Upper lobe of left lung (tissue), 4 donors: ENCODE measurements at regions not wholly inside any gene's neighbourhood (a gene's known extent, or its start where the extent isn't known, plus 50 kb on each side); places are given as distances from the start of the nearest gene placed in this dataset.

ENCODE experiments used
- CTCF ChIP-seq, 6 experiments: fragments of 450-650 bp in 4 of 6; fragments of 200-600 bp in 2 of 6; sonication (generic) in 2 of 6; IDR thresholded peaks; one replicate each; pipeline ENCODE4 v1.5.1; 2016 to 2019; ENCODE audit warnings: antibody characterized with exemption in 6 of 6
- POLR2A ChIP-seq, 4 donors: fragments of 450-650 bp; IDR thresholded peaks; one replicate each; pipeline ENCODE4 v1.5.1; 2016 to 2017; ENCODE audit warnings: antibody characterized with exemption in 4 of 4, mild to moderate bottlenecking in 2 of 4
- POLR2AphosphoS5 ChIP-seq, 2 donors: sonication (generic); formaldehyde crosslinking; IDR thresholded peaks; one replicate each; pipeline ENCODE4 v1.5.1; 2017; ENCODE audit warnings: antibody characterized with exemption in 2 of 2

GRCh38 chr3:194030372-194030771, 105.6 kb upstream of the HES1 start:
- TF ChIP-seq POLR2A (IDR thresholded peaks at IDR 0.05) (no peak), CTCF (IDR thresholded peaks at IDR 0.05) (no peak), POLR2AphosphoS5 (IDR thresholded peaks at IDR 0.05) (no peak)
